ENCODE measurements at regions not wholly inside any gene's neighbourhood (a gene's known extent, or its start where the extent isn't known, plus 50 kb on each side); places are given as distances from the start of the nearest gene placed in this dataset.

GRCh38 chr2:56483081-56483480, 299.3 kb downstream of the CCDC85A start:
- DNase-seq (no peak), ATAC-seq (no peak)
- Histone ChIP-seq H3K4me3 (no peak overlapping the region), H3K9me3 (no peaks in the 10 kb centered on the region), H3K27me3 (no peaks in the 10 kb centered on the region), H3K4me1 (no peaks in the 10 kb centered on the region), H3K27ac (no peak overlapping the region), H3K36me3 (no peaks in the 10 kb centered on the region)
- TF ChIP-seq CTCF (IDR thresholded peaks at IDR 0.05): no peak
- intact Hi-C loops (cut with DNase I): no loop called here

- intact Hi-C loops (cut with DNase I): no loop called here
- H3K36me3 ChIP-seq: no peaks in the 10 kb centered on the region
- ATAC-seq: no peak
Measured at GRCh38 chr2:56484906-56485305, 301.1 kb downstream of the CCDC85A start.

DNA sequence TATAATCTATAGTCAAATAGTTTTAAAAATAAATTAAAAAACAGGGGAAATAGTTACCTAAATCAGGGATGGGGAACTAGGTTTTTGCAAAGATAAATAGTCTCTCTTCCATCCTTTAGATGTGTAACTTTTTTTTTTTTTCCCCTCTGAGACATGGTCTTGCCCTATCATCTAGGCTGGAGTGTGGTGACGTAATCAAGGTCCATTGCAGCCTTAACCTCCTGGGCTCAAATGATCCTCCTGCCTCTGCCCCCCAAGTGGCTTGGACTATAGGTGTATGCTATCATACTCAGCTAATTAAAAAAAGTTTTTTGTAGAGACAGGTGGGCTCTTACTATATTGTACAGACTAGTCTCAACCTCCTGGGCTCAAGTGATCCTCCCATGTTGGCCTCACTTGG, 316.5 kb downstream of the CCDC85A start:
- no peak for TF ChIP-seq CTCF (IDR thresholded peaks at IDR 0.05)
- Histone ChIP-seq H3K9me3 (no peaks in the 10 kb centered on the region), H3K4me3 (no peak overlapping the region), H3K36me3 (no peaks in the 10 kb centered on the region), H3K4me1 (no peaks in the 10 kb centered on the region), H3K27ac (no peak overlapping the region), H3K27me3 (no peaks in the 10 kb centered on the region)
- DNase-seq (no peak), ATAC-seq (no peak)
- intact Hi-C loops (cut with DNase I): no loop called here

More at GRCh38 chr2:56484906-56485305, 301.1 kb downstream of the CCDC85A start:
- TF ChIP-seq CTCF (IDR thresholded peaks at IDR 0.05): no peak
- no peaks in the 10 kb centered on the region for H3K27me3 ChIP-seq
- H3K4me3 ChIP-seq: no peak overlapping the region
- no peaks in the 10 kb centered on the region for H3K9me3 ChIP-seq
- no peak overlapping the region for H3K27ac ChIP-seq
- H3K4me1 ChIP-seq: no peaks in the 10 kb centered on the region
- DNase-seq: no peak

GRCh38 chr2:56502616-56503015, 318.8 kb downstream of the CCDC85A start:
- Histone ChIP-seq H3K27me3 (no peaks in the 10 kb centered on the region), H3K4me3 (no peak overlapping the region), H3K27ac (no peak overlapping the region), H3K9me3 (no peaks in the 10 kb centered on the region), H3K4me1 (no peaks in the 10 kb centered on the region), H3K36me3 (no peaks in the 10 kb centered on the region)
- intact Hi-C loops (cut with DNase I): no loop called here
- ATAC-seq: no peak
- no peak for DNase-seq
- no peak for TF ChIP-seq CTCF (IDR thresholded peaks at IDR 0.05)

GRCh38 chr2:56505885-56506284, 322.1 kb downstream of the CCDC85A start:
- H3K36me3 ChIP-seq: no peaks in the 10 kb centered on the region
- H3K27me3 ChIP-seq: no peaks in the 10 kb centered on the region
- H3K4me3 ChIP-seq: no peak overlapping the region
- H3K27ac ChIP-seq: no peak overlapping the region
- ATAC-seq: peak; percentile 60
- intact Hi-C loops (cut with DNase I): no loop called here
- no peaks in the 10 kb centered on the region for H3K4me1 ChIP-seq
- DNase-seq: no peak
- no peaks in the 10 kb centered on the region for H3K9me3 ChIP-seq
- no peak for TF ChIP-seq CTCF (IDR thresholded peaks at IDR 0.05)

- H3K27me3 ChIP-seq: no peaks in the 10 kb centered on the region
- DNase-seq: no peak
Measured at GRCh38 chr2:56508662-56509061, 324.9 kb downstream of the CCDC85A start.

More at GRCh38 chr2:56508662-56509061, 324.9 kb downstream of the CCDC85A start:
- no peaks in the 10 kb centered on the region for H3K36me3 ChIP-seq
- intact Hi-C loops (cut with DNase I): no loop called here
- no peak for ATAC-seq
- no peaks in the 10 kb centered on the region for H3K9me3 ChIP-seq
- H3K4me3 ChIP-seq: no peak overlapping the region
- H3K4me1 ChIP-seq: no peaks in the 10 kb centered on the region
- no peak for TF ChIP-seq CTCF (IDR thresholded peaks at IDR 0.05)
- H3K27ac ChIP-seq: no peak overlapping the region
